Esophagus squamous epithelium (tissue), 4 donors: ENCODE measurements at regions not wholly inside any gene's neighbourhood (a gene's known extent, or its start where the extent isn't known, plus 50 kb on each side); places are given as distances from the start of the nearest gene placed in this dataset.

Source experiments
- CTCF ChIP-seq, 6 experiments: fragments of 450-650 bp in 4 of 6; fragments of 200-600 bp in 2 of 6; sonication (generic) in 2 of 6; IDR thresholded peaks; one replicate each; pipeline ENCODE4 v1.5.1; 2016 to 2019; ENCODE audit warnings: antibody characterized with exemption in 6 of 6, mild to moderate bottlenecking in 4 of 6, moderate library complexity in 4 of 6
- POLR2A ChIP-seq, 4 donors: fragments of 450-650 bp; IDR thresholded peaks; one replicate each; pipeline ENCODE4 v1.6.1; 2017; ENCODE audit warnings: antibody characterized with exemption in 4 of 4, mild to moderate bottlenecking in 4 of 4, moderate library complexity in 3 of 4

- TF ChIP-seq CTCF (IDR thresholded peaks at IDR 0.05) (no peak), POLR2A (IDR thresholded peaks at IDR 0.05) (no peak)
These were observed 146.7 kb downstream of the DNAJB6 start for GRCh38 chr7:157483515-157483914.
